ENCODE measurements at regions not wholly inside any gene's neighbourhood (a gene's known extent, or its start where the extent isn't known, plus 50 kb on each side); places are given as distances from the start of the nearest gene placed in this dataset.

- TF ChIP-seq CTCF (IDR thresholded peaks at IDR 0.05; ENCODE audit: low read depth, low read length, missing input control) (no peak), GABPA (IDR thresholded peaks at IDR 0.05 in 1 of 2, conservative IDR thresholded peaks at IDR 0.05 in 1 of 2) (no peak), RAD21 (IDR thresholded peaks at IDR 0.05) (no peak), JUND (IDR thresholded peaks at IDR 0.05) (no peak), FOXA1 (IDR thresholded peaks at IDR 0.05) (no peak), NR2F2 (IDR thresholded peaks at IDR 0.05) (no peak)
These were observed 1260.8 kb downstream of the GATA3 start for GRCh38 chr10:9315292-9315691.
